GM21360 (cell line): ENCODE measurements at regions not wholly inside any gene's neighbourhood (a gene's known extent, or its start where the extent isn't known, plus 50 kb on each side); places are given as distances from the start of the nearest gene placed in this dataset.
"Not testable (repeated sequence)": the region's sequence is repeated elsewhere in the genome, so short reads cannot be mapped to it uniquely, and the experiment has no call there.

Experiments
- ATAC-seq: cut with Tn5 transposase; IDR thresholded peaks from one replicate; pipeline ENCODE4 v1.9.1; 2021; ENCODE audit warnings: mild to moderate bottlenecking, moderate library complexity; ENCODE audit not compliant: unreplicated experiment

DNA sequence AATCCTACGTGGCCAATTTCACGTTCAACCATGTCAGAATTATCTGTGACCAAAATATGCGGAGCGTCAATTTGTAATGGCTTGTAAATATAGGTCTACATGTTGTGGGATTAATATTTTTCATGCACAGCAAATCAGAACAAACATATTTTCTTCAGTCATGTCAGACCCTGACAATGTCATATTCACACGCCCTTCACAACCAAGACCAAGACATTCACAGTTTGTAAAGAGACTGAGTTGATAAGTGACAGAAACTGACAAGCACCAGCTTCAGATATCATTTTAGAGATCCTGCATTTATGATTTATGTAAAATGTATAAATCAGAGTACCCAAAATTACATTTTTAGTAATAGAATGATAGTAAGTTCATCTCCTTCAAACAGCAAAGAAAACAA, 57.3 kb upstream of the NOVA1 start:
- ATAC-seq = no peak

- ATAC-seq = no peak
Measured at GRCh38 chr14:26663506-26663905, 65.7 kb upstream of the NOVA1 start.

- not testable (repeated sequence) for ATAC-seq
Measured at GRCh38 chr14:26678732-26679420, 81.0 kb upstream of the NOVA1 start.

DNA sequence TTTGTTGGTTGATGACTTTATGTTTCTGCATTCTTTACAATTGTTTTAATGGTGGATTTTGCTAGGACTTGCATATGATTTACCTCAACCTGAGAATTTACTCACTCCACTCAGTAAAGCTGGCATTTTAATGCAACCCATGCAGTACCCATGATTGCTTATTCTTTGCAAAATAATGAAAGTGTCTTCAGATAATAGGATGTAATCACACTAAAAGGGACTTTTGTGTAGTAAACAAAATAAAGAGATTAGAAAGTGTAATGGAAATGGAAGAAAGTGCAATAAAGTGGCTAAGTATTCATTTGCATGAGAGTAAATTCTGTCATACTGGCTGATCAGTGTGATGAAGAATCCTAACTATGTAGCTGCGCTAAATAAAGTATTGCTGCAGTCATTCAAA, 87.6 kb upstream of the NOVA1 start:
- ATAC-seq = no peak

DNA sequence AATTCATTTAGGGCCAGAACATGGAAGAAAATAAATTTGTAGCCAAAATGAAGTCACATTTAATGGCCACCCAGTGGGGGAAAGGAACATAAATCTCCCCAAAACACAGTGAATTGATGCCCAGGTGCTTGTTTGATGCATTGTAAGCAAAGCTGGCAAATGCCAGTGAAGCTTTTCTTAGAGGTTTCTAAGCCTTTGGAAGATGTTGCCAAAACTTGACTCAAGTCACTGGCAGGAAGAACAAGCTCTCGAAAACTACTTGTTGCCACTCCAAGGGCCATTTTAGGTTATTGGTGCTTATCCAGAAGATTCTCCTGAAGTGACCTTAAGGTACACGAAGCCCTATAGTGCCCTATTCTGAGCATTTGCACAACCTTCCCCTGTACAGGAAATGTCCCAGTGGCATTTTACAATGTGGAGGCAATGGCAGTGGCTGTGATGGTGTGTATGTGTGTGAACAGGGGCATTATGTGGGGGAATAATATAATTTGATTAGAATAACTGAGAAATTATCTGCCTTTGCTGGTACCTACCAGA, 89.5 kb upstream of the NOVA1 start:
- no peak for ATAC-seq

DNA sequence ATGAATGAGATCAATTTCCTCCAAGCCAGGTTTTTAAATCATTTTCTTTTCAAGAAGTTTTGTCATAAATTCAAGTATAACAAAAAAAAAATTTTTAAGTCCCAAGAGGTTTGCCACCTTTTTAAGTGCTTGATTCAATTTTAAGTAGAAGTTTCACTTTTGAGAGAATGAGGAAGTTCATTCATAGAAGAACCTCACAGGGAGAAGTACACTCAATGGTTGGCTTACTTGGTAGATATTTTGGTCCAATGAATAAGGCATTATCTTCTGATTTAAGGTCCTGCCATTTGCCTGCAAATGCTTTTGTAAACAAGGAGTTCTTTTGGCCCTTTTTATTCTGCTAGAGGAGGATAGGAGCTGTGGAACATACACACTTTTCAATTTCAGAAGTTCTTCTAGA, 96.7 kb upstream of the NOVA1 start:
- no peak for ATAC-seq

DNA sequence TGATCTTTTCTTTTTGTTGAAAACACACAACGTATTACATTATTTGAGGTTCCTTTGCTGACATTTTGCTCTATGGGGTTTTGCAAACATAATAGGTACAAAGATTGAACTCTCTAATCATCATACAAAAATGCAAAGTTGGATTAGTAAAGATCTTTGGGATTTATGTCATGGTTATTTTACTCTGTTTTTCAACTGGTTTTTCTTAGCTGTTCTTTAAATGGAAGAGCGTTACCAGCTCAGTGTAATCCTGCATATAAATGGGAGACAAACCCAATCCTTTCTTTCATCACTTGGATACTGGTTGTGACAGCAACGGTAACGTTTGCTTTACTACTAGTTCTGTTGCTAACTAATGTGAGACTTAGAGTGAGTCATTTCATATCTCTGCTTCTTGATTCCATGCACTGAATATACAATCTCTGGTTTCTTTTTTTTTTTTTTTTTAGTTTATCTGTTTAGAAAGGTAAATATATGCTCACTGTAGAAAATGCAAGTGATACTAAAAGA, 104.9 kb upstream of the NOVA1 start:
- no peak for ATAC-seq

DNA sequence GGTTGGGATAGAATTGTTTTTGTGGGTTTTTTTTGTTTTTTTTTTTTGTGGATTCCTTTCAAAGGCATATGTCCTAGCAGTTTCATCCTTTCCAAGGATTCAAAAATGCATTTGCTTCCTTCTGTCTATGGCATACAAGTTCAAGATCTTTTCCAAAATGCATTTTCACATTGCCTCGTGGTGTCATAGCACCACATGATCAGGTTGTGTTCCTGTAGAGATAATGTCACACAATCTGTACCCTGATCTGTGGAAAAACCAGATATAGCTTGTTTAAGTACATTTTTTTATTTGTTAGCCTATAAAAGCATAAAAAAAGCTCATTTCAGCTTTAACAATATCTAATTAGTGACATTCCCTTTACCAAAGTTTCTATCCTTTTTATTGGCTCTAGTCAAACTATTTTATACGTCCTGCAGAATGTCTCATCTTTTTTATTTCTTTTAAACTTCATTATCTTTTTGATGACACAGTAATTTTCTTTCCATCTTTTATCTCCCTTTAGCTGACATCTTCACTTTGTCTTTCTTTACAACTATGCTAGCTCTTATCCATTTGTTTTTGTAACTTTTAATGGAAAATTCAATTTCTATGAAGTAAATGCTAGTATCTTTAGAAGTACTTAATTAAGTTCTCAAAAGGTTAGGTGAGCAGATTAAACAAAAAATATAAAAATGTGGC, 106.0 kb upstream of the NOVA1 start:
- ATAC-seq = no peak

GRCh38 chr14:26707234-26707633, 109.4 kb upstream of the NOVA1 start:
- ATAC-seq = no peak

- ATAC-seq = no peak
Measured at GRCh38 chr14:26709019-26709418, 111.2 kb upstream of the NOVA1 start.

DNA sequence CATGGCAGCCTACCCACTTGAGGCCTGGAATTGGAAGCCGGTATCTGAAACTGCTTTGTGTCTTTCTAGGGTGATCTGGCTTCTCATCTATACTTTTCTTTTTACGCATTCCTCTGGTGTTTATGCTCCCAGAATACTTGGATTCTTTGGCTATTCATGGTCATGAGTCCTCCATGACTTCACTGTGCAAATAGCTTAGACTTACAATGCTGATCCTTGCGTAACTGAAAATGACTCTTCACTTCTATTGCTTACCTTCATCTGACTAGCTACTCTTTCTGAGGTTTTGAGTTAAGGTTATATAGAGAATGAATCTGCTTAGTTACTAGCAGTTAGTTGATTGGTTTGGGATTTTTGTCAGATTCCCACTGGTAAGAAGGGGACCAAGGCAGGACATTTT, 121.7 kb upstream of the NOVA1 start:
- no peak for ATAC-seq

- no peak for ATAC-seq
Measured at GRCh38 chr14:26722258-26722657, 124.4 kb upstream of the NOVA1 start.

DNA sequence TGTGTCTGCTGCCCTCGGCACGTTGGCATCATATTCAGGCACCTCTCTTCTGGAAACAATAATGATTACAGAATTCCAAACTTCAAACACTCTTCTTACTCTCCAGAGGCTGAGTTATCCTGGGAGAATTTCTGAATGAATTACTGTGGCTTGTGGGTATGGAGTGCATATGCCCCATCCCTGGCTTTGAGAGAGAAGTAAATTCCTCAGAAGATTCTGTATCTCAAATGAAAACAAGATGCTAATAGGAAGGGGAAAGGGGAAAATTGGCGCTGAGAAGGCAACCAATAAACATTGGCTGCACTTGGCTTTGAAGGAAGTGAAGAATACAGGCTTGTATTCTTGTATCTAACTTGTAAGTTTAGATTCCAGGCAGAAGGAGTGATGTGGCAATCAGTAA, 132.0 kb upstream of the NOVA1 start:
- no peak for ATAC-seq

DNA sequence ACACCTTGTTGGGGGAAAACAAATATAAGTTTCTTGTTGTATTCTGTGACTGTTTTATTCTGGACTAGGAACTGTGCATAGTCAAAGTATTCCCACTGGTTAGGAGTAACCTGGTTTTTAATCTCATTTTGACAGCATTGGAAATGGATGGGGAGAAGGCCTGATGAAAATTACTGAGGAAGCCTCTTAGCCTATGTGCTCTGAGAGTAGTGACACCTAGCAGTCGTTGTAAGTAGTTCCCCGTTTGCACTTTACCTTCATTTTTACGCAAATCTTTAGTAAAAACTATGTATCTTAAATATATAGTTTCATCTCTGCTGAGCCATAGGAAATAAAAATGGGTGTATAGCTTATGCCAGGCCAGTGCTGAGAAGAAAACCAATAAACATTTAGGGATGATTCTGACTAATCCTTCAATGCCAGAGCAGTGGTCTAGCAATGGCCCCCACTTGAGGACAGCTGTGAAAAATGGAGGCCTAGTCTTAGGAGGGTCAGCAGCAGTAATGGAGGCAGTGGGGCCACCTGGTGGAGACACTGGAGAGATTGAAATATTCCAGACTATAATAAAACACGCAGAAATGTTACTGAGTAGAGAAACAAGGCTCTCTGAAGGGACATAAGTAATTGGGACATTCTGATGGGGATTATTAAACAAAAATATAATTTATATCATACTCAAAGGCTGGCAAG, 133.2 kb upstream of the NOVA1 start:
- no peak for ATAC-seq

GRCh38 chr14:26735811-26736210, 138.0 kb upstream of the NOVA1 start:
- ATAC-seq = no peak

- ATAC-seq = no peak
Measured at GRCh38 chr14:26738571-26738970, 140.7 kb upstream of the NOVA1 start.

DNA sequence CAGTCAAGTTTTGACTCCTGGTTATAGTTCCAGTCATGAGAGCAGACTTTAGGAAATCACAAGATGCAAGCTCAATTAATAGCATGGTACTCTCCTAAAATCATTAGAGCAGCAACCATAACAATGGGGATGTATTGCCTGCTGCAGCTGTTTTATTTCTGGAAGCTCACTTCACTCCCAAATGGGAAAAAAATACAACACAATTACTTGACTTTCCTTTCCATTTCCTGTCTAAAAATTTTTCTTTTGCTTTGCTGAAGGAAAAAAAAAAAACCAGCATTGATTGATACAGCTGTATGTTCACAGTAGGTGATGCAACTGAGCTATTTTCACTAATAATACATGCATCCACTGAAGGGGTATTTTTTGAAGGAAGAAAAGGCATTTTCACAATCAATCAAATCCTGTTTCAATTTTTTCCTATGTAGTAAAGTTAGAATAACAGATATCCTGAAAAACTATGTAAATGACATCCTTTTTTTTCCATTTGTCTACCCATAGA, 143.9 kb upstream of the NOVA1 start:
- ATAC-seq = no peak

- no peak for ATAC-seq
Measured at GRCh38 chr14:26743284-26743683, 145.5 kb upstream of the NOVA1 start.

DNA sequence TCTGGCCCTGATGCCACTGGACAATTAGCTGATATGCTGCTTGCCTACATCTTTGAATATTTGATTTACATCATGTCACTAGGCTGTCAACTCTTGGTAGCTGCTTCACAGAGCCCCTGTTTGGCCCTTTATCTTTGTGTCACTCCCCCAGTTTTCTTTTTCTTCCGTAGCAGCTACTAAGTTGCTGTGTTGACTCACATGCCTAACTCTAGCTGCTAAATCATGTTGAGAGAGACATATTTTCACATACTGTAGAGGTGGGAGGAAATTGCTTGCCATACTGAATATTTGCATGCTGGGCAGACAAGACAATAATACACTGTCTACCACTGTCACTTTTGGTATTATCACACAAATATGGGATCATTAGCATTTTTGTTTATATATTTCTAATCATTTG, 147.1 kb upstream of the NOVA1 start:
- no peak for ATAC-seq

- ATAC-seq = no peak
Measured at GRCh38 chr14:26761532-26761931, 163.7 kb upstream of the NOVA1 start.

GRCh38 chr14:26765301-26765700, 167.5 kb upstream of the NOVA1 start:
- no peak for ATAC-seq
